ENCODE measurements at regions not wholly inside any gene's neighbourhood (a gene's known extent, or its start where the extent isn't known, plus 50 kb on each side); places are given as distances from the start of the nearest gene placed in this dataset.

DNA sequence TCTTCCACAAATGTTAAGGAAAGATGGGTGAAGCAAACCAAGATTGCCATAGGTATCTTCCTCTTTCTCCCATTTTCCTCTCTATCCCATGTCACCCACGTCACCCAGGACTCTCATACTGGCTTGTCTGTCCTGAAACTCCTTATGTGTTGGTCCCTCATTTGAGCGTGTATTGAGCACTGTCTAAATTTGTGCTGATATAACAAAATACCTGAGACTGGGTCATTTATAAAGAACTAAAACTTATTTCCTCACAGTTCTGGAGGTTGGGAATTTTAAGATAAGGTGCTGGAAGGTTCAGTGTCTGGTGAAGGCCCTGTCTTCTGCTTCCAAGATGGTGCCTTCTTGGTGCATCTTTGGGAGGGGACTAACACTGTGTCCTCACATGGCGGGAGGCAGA is 186.9 kb upstream of the SLC24A5 start:
- H3K27ac ChIP-seq: no peak overlapping the region
- no peak for DNase-seq
- H3K9me3 ChIP-seq: no peaks in the 10 kb centered on the region
- intact Hi-C loops (cut with DNase I; ENCODE audit: low total_unique reads): no loop called here
- no peaks in the 10 kb centered on the region for H3K27me3 ChIP-seq
- TF ChIP-seq, protein P1, sequence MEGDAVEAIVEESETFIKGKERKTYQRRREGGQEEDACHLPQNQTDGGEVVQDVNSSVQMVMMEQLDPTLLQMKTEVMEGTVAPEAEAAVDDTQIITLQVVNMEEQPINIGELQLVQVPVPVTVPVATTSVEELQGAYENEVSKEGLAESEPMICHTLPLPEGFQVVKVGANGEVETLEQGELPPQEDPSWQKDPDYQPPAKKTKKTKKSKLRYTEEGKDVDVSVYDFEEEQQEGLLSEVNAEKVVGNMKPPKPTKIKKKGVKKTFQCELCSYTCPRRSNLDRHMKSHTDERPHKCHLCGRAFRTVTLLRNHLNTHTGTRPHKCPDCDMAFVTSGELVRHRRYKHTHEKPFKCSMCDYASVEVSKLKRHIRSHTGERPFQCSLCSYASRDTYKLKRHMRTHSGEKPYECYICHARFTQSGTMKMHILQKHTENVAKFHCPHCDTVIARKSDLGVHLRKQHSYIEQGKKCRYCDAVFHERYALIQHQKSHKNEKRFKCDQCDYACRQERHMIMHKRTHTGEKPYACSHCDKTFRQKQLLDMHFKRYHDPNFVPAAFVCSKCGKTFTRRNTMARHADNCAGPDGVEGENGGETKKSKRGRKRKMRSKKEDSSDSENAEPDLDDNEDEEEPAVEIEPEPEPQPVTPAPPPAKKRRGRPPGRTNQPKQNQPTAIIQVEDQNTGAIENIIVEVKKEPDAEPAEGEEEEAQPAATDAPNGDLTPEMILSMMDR (IDR thresholded peaks at IDR 0.05): no peak
- no peaks in the 10 kb centered on the region for H3K4me1 ChIP-seq
- no peak overlapping the region for H3K4me3 ChIP-seq
- H3K36me3 ChIP-seq: no peaks in the 10 kb centered on the region

DNA sequence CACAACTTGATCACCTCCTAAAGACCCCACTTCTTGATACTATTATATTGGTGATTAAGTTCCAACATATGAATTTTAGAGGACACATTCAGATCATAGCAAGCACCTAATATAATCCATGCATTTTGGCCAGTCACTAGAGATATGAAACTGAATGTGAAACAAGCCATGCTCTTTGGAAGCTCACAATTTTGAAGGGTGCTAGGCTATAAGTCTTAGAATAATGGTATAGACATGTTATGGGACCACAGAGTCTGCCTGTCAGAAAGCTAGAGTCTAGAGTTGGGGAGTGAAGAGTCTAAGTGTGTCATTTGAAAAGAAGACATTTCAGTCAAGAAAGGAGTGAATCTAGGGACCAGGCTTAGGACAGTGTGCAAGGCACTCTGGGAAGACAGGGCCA is 186.4 kb upstream of the SLC24A5 start:
- Histone ChIP-seq H3K27ac (no peak overlapping the region), H3K4me1 (no peaks in the 10 kb centered on the region), H3K4me3 (no peak overlapping the region), H3K36me3 (no peaks in the 10 kb centered on the region), H3K9me3 (no peaks in the 10 kb centered on the region), H3K27me3 (no peaks in the 10 kb centered on the region)
- intact Hi-C loops (cut with DNase I; ENCODE audit: low total_unique reads): no loop called here
- DNase-seq: no peak
- TF ChIP-seq, protein P1 (IDR thresholded peaks at IDR 0.05): no peak

DNA sequence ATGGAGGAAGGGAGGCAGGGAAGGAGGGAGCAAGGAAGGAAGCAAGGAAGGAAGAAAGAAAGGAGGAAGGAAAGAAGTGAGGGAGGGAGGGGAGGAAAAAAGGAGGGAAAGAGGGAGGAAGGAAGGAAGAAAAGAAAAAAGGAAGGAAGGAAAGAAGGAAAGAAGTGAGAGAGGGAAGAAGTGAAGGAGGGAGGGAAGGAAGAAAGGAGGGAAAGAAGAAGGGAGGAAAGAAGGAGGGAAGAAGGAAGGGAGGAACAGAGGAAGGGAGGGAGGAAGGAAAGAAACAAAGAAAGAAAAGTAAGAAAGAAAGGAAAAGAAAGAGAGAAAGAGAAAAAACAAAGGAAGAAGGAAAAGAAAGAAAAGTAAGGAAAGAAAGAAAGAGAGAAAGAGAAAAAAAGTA is 183.0 kb upstream of the SLC24A5 start:
- Histone ChIP-seq H3K9me3 (no peaks in the 10 kb centered on the region), H3K4me3 (no peak overlapping the region), H3K4me1 (no peaks in the 10 kb centered on the region), H3K36me3 (no peaks in the 10 kb centered on the region), H3K27ac (no peak overlapping the region), H3K27me3 (no peaks in the 10 kb centered on the region)
- intact Hi-C loops (cut with DNase I; ENCODE audit: low total_unique reads): no loop called here
- TF ChIP-seq, protein P1 (IDR thresholded peaks at IDR 0.05): no peak
- DNase-seq: no peak

DNA sequence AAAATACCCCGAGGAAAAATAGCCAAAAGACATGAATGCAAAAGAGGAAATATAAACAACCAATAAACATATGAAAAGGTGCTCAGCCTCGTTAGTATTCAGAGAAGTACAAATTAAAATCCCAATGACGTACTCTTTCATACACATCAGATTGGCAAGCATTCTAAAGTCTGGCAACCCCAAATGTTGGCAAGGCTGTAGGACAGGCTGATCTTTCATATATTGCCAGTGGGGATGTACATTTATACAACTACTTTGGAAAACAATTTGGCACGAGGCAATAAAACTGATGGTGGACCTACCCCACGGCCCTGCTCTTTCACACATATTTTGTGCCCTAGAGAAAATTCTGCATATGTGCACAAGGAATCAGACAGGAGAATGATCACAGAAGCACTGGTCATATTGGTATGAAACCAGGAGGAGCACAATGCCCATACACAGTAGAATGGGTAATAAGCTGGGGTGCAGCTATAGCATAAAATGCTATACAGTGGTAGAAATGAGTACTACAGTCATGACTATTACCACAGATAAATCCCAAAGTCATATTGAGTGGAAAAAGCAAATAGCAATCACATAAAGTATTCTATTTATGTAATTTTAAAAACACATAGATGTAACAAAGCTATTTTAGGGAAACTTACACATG is 176.0 kb upstream of the SLC24A5 start:
- intact Hi-C loops (cut with DNase I; ENCODE audit: low total_unique reads): no loop called here
- DNase-seq: no peak
- H3K4me1 ChIP-seq: no peaks in the 10 kb centered on the region

DNA sequence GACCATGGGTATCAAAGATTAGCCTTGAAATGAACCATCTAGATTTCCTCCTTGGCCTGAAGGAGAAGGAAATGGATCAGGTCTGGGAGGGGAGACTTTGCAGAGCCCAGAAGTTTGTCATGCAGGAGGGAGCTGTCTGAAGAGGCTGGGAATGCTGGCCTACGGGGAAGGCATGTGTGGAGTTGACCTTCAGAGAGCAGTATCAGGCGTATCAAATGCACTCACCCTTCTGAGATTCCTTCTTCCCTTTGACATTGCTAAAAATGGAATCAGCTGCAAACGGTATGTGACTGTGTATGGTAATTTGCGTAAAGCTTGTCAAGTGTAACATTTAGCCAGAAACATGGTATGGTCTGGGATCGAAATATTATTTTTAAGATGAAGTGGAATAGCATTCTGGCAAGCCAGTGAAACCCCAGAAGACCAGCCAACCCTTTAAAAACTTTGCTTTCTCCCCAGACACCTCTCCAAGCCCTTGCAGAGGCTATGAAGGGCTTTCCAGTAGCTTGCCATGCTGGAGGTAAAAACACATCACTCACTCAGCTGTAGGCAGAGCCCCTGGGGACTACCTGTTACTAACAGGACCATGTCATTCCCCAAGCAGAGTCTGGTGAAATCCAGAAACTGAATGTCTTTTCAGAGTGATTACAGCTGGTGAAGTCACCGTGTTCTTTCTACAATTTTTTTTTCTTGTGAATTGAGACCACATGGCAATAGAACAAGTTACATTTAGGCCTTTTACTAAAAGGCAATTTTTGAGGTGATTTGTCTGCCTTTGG is 174.7 kb upstream of the SLC24A5 start:
- Histone ChIP-seq H3K36me3 (no peaks in the 10 kb centered on the region), H3K4me3 (no peak overlapping the region), H3K9me3 (no peaks in the 10 kb centered on the region), H3K4me1 (no peaks in the 10 kb centered on the region), H3K27ac (no peak overlapping the region), H3K27me3 (no peaks in the 10 kb centered on the region)
- TF ChIP-seq, protein P1 (IDR thresholded peaks at IDR 0.05): no peak
- intact Hi-C loops (cut with DNase I; ENCODE audit: low total_unique reads): no loop called here
- DNase-seq: no peak

More for the DNA sequence above, 176.0 kb upstream of the SLC24A5 start:
- Histone ChIP-seq H3K4me3 (no peak overlapping the region), H3K9me3 (no peaks in the 10 kb centered on the region), H3K36me3 (no peaks in the 10 kb centered on the region), H3K27ac (no peak overlapping the region), H3K27me3 (no peaks in the 10 kb centered on the region)
- TF ChIP-seq, protein P1 (IDR thresholded peaks at IDR 0.05): no peak
